CD4-positive, alpha-beta T cell (primary cell): ENCODE measurements at regions not wholly inside any gene's neighbourhood (a gene's known extent, or its start where the extent isn't known, plus 50 kb on each side); places are given as distances from the start of the nearest gene placed in this dataset.

Experiments used
- ATAC-seq: fragments of 200-7000 bp; cut with Tn5 transposase; one replicate; pipeline ENCODE4 v1.10.0; 2022; ENCODE audit warnings: mild to moderate bottlenecking; ENCODE audit not compliant: poor library complexity
- CTCF ChIA-PET: fragments of 350-600 bp; sonication (Branson Sonifier 250); formaldehyde crosslinking; loops from one replicate; lab custom pipeline; 2021; ENCODE audit warnings: antibody characterized with exemption, inconsistent platforms; lab: Charles Lee
- POLR2A ChIA-PET: fragments of 350-600 bp; sonication (Branson Sonifier 250); formaldehyde crosslinking; loops from one replicate; lab custom pipeline; 2021; ENCODE audit warnings: antibody characterized with exemption, inconsistent platforms; lab: Charles Lee
- DNase-seq, 14 experiments: peaks; one replicate each; pipeline ENCODE4 v3.0.0-alpha.2; 2013 to 2020; ENCODE audit warnings: mixed read lengths in 2 of 14
- H3K27ac ChIP-seq, 2 donors: one replicate each; pipeline versions ENCODE4 v1.5.1 to v1.7.0; 2013; ENCODE audit warnings: low read length in 2 of 2, low read depth in 1 of 2, mild to moderate bottlenecking in 1 of 2
- H3K27me3 ChIP-seq, 2 experiments: 1 replicate in 1 of 2; 2 replicates in 1 of 2; pipeline versions ENCODE4 v1.6.1 to v1.7.0; 2013; ENCODE audit warnings: low read length in 2 of 2, control low read depth in 1 of 2, mild to moderate bottlenecking in 1 of 2, moderate library complexity in 1 of 2; ENCODE audit not compliant: insufficient read depth in 2 of 2, control insufficient read depth in 1 of 2
- H3K36me3 ChIP-seq: one replicate; pipeline ENCODE4 v1.6.1; 2013; ENCODE audit warnings: low read length, control low read depth; ENCODE audit not compliant: insufficient read depth
- H3K4me1 ChIP-seq: one replicate; pipeline ENCODE4 v1.6.1; 2013; ENCODE audit warnings: low read length, control low read depth; ENCODE audit not compliant: insufficient read depth
- H3K4me3 ChIP-seq: one replicate; pipeline ENCODE4 v1.5.1; 2013; ENCODE audit warnings: mild to moderate bottlenecking, low read length, moderate library complexity
- H3K9me3 ChIP-seq, 2 experiments: 1 replicate in 1 of 2; 2 replicates in 1 of 2; pipeline versions ENCODE4 v1.6.1 to v1.7.0; 2013; ENCODE audit warnings: low read length in 2 of 2, mild to moderate bottlenecking in 2 of 2, control low read depth in 1 of 2, moderate library complexity in 1 of 2; ENCODE audit not compliant: control insufficient read depth in 1 of 2, insufficient read depth in 1 of 2
- H3K27ac Mint-ChIP-seq: one replicate; pipeline ENCODE4 v1.8.0; 2020; ENCODE audit warnings: mixed read lengths
- H3K27me3 Mint-ChIP-seq: one replicate; pipeline ENCODE4 v1.8.0; 2021; ENCODE audit warnings: mixed read lengths
- H3K36me3 Mint-ChIP-seq: one replicate; pipeline ENCODE4 v1.8.0; 2021; ENCODE audit warnings: low read depth, mixed read lengths
- H3K4me1 Mint-ChIP-seq: one replicate; pipeline ENCODE4 v1.8.0; 2021; ENCODE audit warnings: low read depth, mixed read lengths
- H3K4me3 Mint-ChIP-seq: one replicate; pipeline ENCODE4 v1.8.0; 2020; ENCODE audit warnings: mild to moderate bottlenecking, mixed read lengths
- H3K9me3 Mint-ChIP-seq: one replicate; pipeline ENCODE4 v1.8.0; 2020; ENCODE audit warnings: mixed read lengths
- intact Hi-C, 2 experiments: fragments of 100-400 bp; cut with DNase I in 1 of 2; cut with micrococcal nuclease in 1 of 2; formaldehyde crosslinking; loops; one replicate each; pipeline versions ENCODE4 v1.15.1 to v1.9.0; 2023 to 2025; cut with DNase I, micrococcal nuclease
- TF ChIP-seq, protein P1 (sequence below): fragments of 200-600 bp; IDR thresholded peaks from one replicate; pipeline ENCODE4 v1.8.0; 2022; ENCODE audit warnings: antibody characterized with exemption, mild to moderate bottlenecking

DNA sequence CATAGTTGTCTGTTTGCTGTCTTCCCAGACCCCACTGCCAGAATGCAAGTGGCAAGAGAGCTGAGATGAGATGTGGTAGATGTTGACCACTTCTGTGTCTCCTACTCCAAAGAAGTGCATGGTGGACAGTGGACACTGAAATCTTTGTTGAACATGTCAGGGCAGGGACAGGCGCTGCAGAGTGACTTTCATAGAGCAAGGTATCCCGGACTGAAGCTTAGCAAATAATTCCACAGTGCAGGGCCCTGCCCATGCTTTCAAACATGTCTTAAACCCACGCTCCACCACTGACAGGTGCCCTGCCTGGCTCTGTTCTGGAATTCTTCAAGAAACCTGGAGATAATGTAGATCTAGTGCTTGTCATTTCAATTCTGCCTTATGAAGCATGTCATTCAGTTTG lies 470.5 kb upstream of the ID2 start:
- ATAC-seq: no peak
- H3K27ac ChIP-seq: no peak overlapping the region
- H3K27me3 ChIP-seq: no peaks in the 10 kb centered on the region
- intact Hi-C loops: no loop called here
- H3K27me3 Mint-ChIP-seq: no peaks in the 10 kb centered on the region
- peaks cover 5 to 12% of the 10 kb centered on the region in 2 experiments for H3K9me3 ChIP-seq
- TF ChIP-seq, protein P1, sequence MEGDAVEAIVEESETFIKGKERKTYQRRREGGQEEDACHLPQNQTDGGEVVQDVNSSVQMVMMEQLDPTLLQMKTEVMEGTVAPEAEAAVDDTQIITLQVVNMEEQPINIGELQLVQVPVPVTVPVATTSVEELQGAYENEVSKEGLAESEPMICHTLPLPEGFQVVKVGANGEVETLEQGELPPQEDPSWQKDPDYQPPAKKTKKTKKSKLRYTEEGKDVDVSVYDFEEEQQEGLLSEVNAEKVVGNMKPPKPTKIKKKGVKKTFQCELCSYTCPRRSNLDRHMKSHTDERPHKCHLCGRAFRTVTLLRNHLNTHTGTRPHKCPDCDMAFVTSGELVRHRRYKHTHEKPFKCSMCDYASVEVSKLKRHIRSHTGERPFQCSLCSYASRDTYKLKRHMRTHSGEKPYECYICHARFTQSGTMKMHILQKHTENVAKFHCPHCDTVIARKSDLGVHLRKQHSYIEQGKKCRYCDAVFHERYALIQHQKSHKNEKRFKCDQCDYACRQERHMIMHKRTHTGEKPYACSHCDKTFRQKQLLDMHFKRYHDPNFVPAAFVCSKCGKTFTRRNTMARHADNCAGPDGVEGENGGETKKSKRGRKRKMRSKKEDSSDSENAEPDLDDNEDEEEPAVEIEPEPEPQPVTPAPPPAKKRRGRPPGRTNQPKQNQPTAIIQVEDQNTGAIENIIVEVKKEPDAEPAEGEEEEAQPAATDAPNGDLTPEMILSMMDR: no peak
- no peak overlapping the region for H3K4me3 Mint-ChIP-seq
- no peaks in the 10 kb centered on the region for H3K36me3 Mint-ChIP-seq
- H3K4me1 Mint-ChIP-seq: no peaks in the 10 kb centered on the region
- peaks cover 5% of the 10 kb centered on the region for H3K9me3 Mint-ChIP-seq
- CTCF ChIA-PET: interaction anchor here (1.4 kb wide), 1 partner anchor 21 kb away, joined by 3 read pairs; no protein-coding TSS in a partner anchor
- DNase-seq: no peak
- POLR2A ChIA-PET: no interaction called here
- no peak overlapping the region for H3K4me3 ChIP-seq
- H3K27ac Mint-ChIP-seq: no peak overlapping the region
- H3K36me3 ChIP-seq: no peaks in the 10 kb centered on the region
- H3K4me1 ChIP-seq: no peaks in the 10 kb centered on the region

DNA sequence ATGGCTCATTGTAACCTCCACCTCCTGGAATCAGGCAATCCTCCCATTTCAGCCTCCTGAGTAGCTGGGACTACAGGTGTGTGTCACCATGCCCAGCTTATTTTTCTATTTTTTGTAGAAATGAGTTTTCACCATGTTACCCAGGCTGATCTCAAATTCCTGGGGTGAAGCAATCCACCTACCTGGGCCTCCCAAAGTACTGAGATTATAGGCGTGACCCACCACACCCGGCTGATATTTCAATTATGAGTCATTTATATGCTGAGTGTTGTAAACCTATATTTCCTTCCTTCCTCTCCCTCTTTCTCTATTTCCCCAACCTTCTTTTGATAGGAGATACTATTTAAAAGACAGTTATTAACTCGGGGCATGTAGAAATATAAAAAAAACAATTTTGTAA lies 469.6 kb upstream of the ID2 start:
- TF ChIP-seq, protein P1: no peak
- H3K27ac ChIP-seq: no peak overlapping the region
- Mint-ChIP-seq H3K9me3 (peaks cover 5% of the 10 kb centered on the region), H3K27me3 (no peaks in the 10 kb centered on the region), H3K27ac (no peak overlapping the region), H3K4me1 (no peaks in the 10 kb centered on the region), H3K4me3 (no peak overlapping the region), H3K36me3 (no peaks in the 10 kb centered on the region)
- ATAC-seq: no peak
- no peak for DNase-seq
- H3K27me3 ChIP-seq: no peaks in the 10 kb centered on the region
- peaks cover 5% of the 10 kb centered on the region in 2 experiments for H3K9me3 ChIP-seq
- ChIA-PET CTCF (no interaction called here), POLR2A (no interaction called here)
- no peaks in the 10 kb centered on the region for H3K4me1 ChIP-seq
- intact Hi-C loops: no loop called here
- H3K36me3 ChIP-seq: no peaks in the 10 kb centered on the region
- no peak overlapping the region for H3K4me3 ChIP-seq

DNA sequence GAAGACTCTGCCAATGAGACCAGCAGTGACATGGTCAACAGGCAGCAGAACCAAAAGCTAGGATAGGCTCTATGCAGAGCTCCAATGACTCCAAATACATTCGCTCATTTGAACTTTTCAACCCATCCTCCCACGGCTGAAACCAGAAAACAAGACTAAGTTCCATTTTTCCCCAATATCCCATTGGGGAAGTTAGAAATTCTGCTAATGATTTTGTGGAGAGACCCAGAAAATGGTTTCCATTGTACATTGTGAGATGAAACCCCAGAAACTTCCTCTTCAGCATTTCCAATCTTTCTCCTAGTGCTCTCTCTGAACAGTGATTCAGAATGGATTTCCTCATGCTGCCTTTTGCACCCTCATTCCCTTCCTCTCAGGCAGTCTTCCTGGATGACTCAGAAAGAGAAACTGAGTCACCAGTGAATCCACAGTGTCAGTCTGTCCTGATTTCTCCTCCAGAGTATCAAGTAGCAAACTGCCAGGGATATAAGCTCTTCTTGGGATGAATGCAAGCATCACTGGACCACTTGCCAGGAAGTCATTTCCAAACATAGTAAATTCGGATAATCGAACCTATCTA lies 467.7 kb upstream of the ID2 start:
- ChIA-PET POLR2A (no interaction called here), CTCF (no interaction called here)
- Mint-ChIP-seq H3K27ac (no peak overlapping the region), H3K4me3 (no peak overlapping the region), H3K36me3 (no peaks in the 10 kb centered on the region), H3K9me3 (peaks cover 2% of the 10 kb centered on the region), H3K27me3 (no peaks in the 10 kb centered on the region), H3K4me1 (no peaks in the 10 kb centered on the region)
- H3K4me1 ChIP-seq: peaks cover under 1% of the 10 kb centered on the region
- intact Hi-C loops: no loop called here
- ATAC-seq (no peak), DNase-seq (peak in 2 of 14 experiments; percentile 35 to 52)
- no peaks in the 10 kb centered on the region for H3K27me3 ChIP-seq
- H3K36me3 ChIP-seq: no peaks in the 10 kb centered on the region
- TF ChIP-seq, protein P1: no peak
- H3K4me3 ChIP-seq: no peak overlapping the region
- no peaks in the 10 kb centered on the region for H3K9me3 ChIP-seq
- H3K27ac ChIP-seq: no peak overlapping the region
